Mesothelial cell of epicardium (in vitro differentiated cells): ENCODE measurements at regions not wholly inside any gene's neighbourhood (a gene's known extent, or its start where the extent isn't known, plus 50 kb on each side); places are given as distances from the start of the nearest gene placed in this dataset.
A peak's percentile ranks its signal among the peaks of the same experiment; 100 is the strongest.

Experiments used
- DNase-seq, 2 experiments: peaks; one replicate each; pipeline ENCODE4 v3.0.0; 2021; ENCODE audit warnings: low spot score in 2 of 2; ENCODE audit not compliant: unreplicated experiment in 2 of 2
- H3K27ac Mint-ChIP-seq: 2 replicates; pipeline ENCODE4 v1.8.0; 2021; ENCODE audit warnings: mixed read lengths
- H3K27me3 Mint-ChIP-seq: 2 replicates; pipeline ENCODE4 v1.8.0; 2021; ENCODE audit warnings: low read depth, mixed read lengths
- H3K36me3 Mint-ChIP-seq: 2 replicates; pipeline ENCODE4 v1.8.0; 2021; ENCODE audit warnings: mixed read lengths
- H3K4me1 Mint-ChIP-seq: 2 replicates; pipeline ENCODE4 v1.8.0; 2021; ENCODE audit warnings: mixed read lengths
- H3K4me3 Mint-ChIP-seq: 2 replicates; pipeline ENCODE4 v1.8.0; 2021; ENCODE audit warnings: mild to moderate bottlenecking, moderate library complexity, mixed read lengths
- H3K9me3 Mint-ChIP-seq: 2 replicates; pipeline ENCODE4 v1.8.0; 2021; ENCODE audit warnings: mixed read lengths
- CTCF ChIP-seq: fragments of 200-600 bp; sonication (generic); IDR thresholded peaks from one replicate; pipeline ENCODE4 v1.5.0; 2021; ENCODE audit warnings: antibody characterized with exemption; ENCODE audit not compliant: unreplicated experiment

DNA sequence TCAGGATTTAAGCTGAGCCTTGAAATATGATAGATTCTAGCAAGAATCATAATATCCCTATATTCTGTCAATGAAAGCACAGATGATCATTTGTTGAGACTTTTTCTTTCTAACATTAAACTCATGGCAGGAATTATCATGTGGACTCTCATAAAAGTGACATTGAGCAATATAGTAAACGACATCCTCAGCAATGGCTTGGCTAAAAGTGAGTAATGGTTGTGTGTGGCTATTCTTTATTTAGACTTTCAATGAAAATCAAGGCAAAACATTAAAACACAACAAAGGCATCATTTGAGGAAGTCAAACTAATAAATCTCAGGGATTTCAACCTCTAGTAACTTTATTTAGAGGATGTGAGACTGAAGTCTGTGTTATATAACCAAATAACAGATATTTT, 257.8 kb upstream of the ADGRL4 start:
- no peak for DNase-seq
- H3K4me3 Mint-ChIP-seq, result no peak overlapping the region
- TF ChIP-seq CTCF, result no peak
- no peaks in the 10 kb centered on the region for H3K36me3 Mint-ChIP-seq
- no peaks in the 10 kb centered on the region for H3K27me3 Mint-ChIP-seq
- no peaks in the 10 kb centered on the region for H3K9me3 Mint-ChIP-seq
- no peak overlapping the region for H3K27ac Mint-ChIP-seq
- peaks cover 10% of the 10 kb centered on the region for H3K4me1 Mint-ChIP-seq

GRCh38 chr1:79262745-79263258, 256.3 kb upstream of the ADGRL4 start:
- Mint-ChIP-seq H3K4me1 (peaks cover 11% of the 10 kb centered on the region), H3K36me3 (no peaks in the 10 kb centered on the region), H3K4me3 (no peak overlapping the region), H3K27ac (no peak overlapping the region), H3K9me3 (no peaks in the 10 kb centered on the region), H3K27me3 (no peaks in the 10 kb centered on the region)
- no peak for DNase-seq
- TF ChIP-seq CTCF, result no peak

GRCh38 chr1:79259390-79260336, 253.1 kb upstream of the ADGRL4 start:
- Mint-ChIP-seq H3K4me1 (peaks cover 11% of the 10 kb centered on the region), H3K4me3 (no peak overlapping the region), H3K9me3 (no peaks in the 10 kb centered on the region), H3K36me3 (no peaks in the 10 kb centered on the region), H3K27me3 (no peaks in the 10 kb centered on the region), H3K27ac (no peak overlapping the region)
- peak; percentile 13 for TF ChIP-seq CTCF
- DNase-seq, result no peak

GRCh38 chr1:79255421-79255820, 248.9 kb upstream of the ADGRL4 start:
- peaks cover 2% of the 10 kb centered on the region for H3K4me1 Mint-ChIP-seq
- H3K4me3 Mint-ChIP-seq, result no peak overlapping the region
- no peak for DNase-seq
- no peaks in the 10 kb centered on the region for H3K9me3 Mint-ChIP-seq
- TF ChIP-seq CTCF, result no peak
- H3K36me3 Mint-ChIP-seq, result no peaks in the 10 kb centered on the region
- H3K27me3 Mint-ChIP-seq, result no peaks in the 10 kb centered on the region
- no peak overlapping the region for H3K27ac Mint-ChIP-seq

GRCh38 chr1:79252598-79252997, 246.1 kb upstream of the ADGRL4 start:
- Mint-ChIP-seq H3K4me3 (no peak overlapping the region), H3K4me1 (no peaks in the 10 kb centered on the region), H3K27ac (no peak overlapping the region)

More at GRCh38 chr1:79252598-79252997, 246.1 kb upstream of the ADGRL4 start:
- Mint-ChIP-seq H3K9me3 (no peaks in the 10 kb centered on the region), H3K36me3 (no peaks in the 10 kb centered on the region), H3K27me3 (no peaks in the 10 kb centered on the region)
- DNase-seq, result no peak
- TF ChIP-seq CTCF, result no peak
